ENCODE measurements at regions not wholly inside any gene's neighbourhood (a gene's known extent, or its start where the extent isn't known, plus 50 kb on each side); places are given as distances from the start of the nearest gene placed in this dataset.
"Not testable (repeated sequence)": the region's sequence is repeated elsewhere in the genome, so short reads cannot be mapped to it uniquely, and the experiment has no call there.

DNA sequence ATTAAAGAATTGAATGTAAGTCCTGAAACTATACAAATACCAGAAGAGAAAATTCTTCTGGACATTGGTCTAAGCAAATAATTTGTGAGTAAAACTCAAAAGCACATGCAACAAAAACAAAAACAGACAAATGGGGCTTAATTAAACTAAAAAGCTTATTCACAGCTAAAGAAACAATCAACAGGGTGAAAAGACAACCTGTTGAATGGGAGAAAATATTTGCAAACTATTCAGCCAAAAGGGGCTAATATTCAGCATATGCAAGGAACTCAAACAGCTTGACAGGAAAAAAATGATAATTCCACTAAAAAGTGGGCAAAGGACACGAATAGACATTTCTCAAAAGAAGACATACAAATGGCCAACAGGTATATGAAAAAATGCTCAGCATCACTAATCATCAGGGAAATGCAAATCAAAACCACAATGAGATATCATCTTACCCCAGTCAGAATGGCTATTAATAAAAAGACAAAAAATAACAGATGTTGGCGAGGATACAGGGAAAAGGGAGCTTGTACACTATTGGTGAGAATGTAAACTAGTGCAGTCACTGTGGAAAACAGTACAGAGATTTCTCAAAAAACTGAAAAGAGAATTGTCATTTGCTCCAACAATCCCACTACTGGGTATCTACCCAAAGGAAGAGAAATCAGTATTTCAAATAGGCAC, 177.5 kb upstream of the RTL1 start:
- DNase-seq (ENCODE audit: low read depth) = no peak

DNA sequence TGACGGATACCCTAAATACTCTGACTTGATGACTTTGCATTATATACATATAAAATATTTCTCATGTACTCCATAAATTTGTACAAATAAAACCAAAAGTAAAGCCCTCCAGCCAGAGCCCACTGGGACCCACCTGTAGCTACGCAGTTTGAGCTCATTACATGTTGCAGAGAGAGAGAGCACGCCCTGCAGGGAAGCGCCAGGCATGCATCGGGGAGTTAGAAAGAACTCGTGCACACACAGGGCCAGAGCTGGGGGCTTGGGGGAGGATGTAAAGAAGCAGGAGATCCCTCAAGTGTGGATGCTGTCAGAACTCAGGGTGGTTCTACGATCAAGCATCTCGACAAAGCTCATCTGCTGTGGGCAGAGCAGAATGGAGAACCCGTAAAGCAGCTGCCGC, 178.5 kb upstream of the RTL1 start:
- no peak for DNase-seq (ENCODE audit: low read depth)

- DNase-seq (ENCODE audit: low read depth) = no peak
These were observed 179.2 kb upstream of the RTL1 start for GRCh38 chr14:101082436-101083384.

DNA sequence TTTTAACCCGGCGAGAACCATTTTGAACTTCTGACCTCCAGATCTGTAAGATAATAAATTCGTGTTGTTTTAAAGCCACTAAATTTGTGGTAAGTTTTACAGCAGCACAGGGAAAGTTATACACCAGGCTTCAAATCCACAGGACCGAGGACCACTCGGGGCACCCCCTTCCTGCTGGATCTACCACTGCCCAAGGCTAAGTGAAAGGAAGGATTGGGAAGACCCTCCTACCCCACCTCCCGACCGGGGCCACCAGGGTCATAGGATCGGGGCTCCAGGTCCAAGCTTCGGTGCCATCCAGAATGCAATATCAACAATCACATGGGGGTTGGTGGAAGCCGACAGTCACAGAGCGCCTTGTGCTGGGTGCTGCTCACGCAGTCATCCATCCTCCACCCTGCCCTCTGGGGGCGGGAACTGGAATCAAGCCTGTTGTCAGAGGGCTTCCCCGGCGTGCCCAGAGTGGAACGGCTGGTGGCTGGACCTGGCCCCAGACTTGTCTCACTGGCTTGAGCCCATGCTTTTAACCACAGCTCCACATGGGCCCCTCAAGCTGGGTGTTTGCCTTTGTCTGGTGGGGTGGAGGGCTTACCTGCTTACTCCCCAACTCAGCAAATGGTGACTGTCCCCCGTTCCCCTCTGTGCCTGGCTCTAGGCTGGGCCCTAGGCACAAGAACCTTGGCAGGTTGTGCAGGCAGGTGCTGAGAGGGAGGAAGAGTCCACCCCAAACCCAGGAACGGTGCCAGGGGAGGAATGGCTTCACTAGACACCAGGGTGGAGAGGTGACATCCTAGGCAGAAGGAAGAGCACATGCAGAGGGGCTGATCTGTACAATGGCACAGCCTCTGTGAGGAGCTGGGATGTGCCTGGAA, 180.3 kb upstream of the RTL1 start:
- DNase-seq (ENCODE audit: low read depth) = no peak

DNA sequence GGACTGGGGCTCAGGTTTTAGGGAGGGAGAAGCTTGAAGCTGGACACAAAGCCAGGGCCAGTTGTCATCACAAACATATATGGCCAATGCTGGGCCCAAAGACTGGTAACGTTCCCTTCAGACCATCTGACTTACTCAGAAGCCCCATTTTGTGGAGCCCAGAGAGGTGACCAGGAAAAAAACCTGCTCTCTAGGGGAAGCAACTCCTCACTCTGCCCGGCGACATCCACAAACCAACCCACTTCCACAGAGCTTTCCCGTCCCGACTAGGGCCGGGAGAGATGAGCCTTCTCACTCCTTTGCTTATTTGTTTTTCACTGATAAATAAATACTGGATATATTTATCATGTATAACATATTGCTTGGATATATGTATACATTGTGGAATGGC, 180.9 kb upstream of the RTL1 start:
- DNase-seq (ENCODE audit: low read depth) = no peak

GRCh38 chr14:101086926-101087325, 183.4 kb upstream of the RTL1 start:
- no peak for DNase-seq (ENCODE audit: low read depth)

GRCh38 chr14:101087614-101088394, 184.3 kb upstream of the RTL1 start:
- DNase-seq (ENCODE audit: low read depth) = no peak

DNA sequence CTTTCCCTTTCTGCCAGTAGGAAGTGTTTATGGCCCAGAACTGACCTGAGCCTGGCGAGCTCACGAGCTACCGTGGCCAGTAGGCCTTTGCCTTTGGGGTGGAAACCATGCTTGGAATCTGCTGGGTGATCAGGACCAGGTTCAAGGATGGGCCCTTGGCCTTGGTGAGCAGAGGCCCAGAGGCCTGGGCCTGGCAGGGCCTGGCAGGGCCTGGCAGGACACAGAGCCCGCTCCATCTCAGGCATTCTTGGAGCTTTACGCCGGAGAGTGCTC, 184.8 kb upstream of the RTL1 start:
- DNase-seq (ENCODE audit: low read depth) = no peak

DNA sequence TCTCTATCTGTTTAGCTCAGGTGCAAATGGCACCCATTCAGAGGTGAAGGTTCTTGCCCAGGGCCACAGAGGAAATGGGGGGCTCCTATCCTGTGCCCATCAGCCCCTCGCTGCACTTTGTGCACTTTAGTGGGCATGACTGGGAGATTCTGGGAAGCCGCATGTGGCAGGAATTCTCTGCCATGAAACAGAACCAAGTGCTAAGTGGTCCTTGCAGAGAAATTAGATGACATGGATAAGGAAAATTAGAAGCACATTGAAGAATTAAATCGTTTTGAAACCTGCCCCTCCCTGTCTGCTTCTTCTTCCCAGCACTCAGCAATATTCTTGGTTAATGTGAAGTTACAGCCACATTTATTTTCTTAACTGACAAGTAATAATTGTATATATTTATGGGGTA, 185.2 kb upstream of the RTL1 start:
- no peak for DNase-seq (ENCODE audit: low read depth)

DNA sequence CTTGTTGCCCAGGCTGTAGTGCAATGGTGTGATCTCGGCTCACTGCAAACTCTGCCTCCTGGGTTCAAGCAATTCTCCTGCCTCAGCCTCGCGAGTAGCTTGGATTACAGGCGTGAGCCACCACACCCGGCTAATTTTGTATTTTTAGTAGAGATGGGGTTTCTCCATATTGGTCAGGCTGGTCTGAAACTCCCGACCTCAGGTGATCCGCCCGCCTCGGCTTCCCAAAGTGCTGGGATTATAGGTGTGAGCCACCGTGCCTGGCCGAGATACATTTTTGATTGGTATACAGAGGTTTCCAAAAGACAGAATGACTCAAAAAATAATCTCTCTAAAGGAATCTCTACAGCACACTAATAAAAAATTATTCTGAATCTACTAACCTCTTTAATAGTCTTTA, 187.0 kb upstream of the RTL1 start:
- DNase-seq (ENCODE audit: low read depth) = not testable (repeated sequence)

GRCh38 chr14:101090976-101091375, 187.5 kb upstream of the RTL1 start:
- no peak for DNase-seq (ENCODE audit: low read depth)

- not testable (repeated sequence) for DNase-seq (ENCODE audit: low read depth)
These were observed 191.4 kb upstream of the RTL1 start for GRCh38 chr14:101094916-101095315.

DNA sequence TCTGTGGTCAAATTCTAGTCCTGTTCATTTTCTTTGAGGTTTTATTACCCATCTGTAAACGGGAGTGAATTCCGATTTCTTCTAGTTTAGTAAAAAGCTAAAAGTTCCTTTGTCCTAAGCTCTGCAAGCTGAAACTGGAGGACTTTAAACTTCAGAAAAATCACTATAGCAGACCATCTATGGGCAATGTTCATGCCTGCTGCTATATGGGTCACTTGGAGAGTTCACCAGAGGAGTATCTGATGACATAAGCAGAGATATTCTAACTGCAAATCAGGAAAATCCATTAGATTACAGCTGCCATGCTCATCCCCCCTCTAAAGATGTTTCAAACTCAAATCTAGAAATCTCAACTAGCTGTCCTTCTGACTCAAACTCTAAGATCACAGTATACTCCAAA, 193.0 kb upstream of the RTL1 start:
- DNase-seq (ENCODE audit: low read depth) = no peak

GRCh38 chr14:101097109-101097793, 193.7 kb upstream of the RTL1 start:
- no peak for DNase-seq (ENCODE audit: low read depth)

DNA sequence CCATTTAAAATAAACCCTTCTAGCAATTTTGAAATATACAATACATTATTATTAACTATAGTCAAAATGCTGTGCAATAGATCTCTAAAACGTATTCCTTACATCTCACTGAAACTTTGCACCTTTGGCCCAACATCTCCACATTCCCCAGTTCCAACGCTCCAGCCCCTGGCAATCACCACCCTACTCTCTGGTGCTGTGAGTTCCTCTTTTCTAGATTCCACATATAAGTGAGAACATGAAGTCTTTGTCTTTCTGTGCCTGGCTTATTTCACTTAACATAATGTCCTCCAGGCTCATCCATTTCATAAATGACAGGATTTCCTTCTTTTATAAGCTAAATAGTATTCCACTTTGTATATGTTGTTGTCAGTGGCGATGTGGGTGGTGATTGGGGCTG, 194.7 kb upstream of the RTL1 start:
- no peak for DNase-seq (ENCODE audit: low read depth)

DNA sequence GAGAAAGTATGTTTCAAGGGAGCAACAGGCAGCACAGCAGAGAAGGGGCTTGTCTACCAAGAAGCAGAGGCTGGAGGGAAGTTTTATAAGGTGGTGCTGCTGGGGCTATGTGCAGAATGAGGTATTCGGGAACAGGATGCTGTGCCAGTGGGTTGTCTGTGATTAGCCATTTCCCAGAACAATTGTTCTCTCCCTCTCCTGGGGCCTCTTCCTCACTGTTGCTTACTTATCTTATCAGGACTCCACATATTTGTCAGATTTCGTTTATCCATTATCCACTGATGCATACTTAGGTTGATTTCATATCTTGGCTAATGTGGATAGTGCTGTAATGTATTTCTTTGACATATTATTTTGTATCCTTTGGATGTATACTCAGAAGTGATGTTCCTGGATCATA, 195.1 kb upstream of the RTL1 start:
- DNase-seq (ENCODE audit: low read depth) = no peak

GRCh38 chr14:101101456-101102056, 198.0 kb upstream of the RTL1 start:
- no peak for DNase-seq (ENCODE audit: low read depth)

- no peak for DNase-seq (ENCODE audit: low read depth)
These were observed 199.4 kb upstream of the RTL1 start for GRCh38 chr14:101102875-101103274.

DNA sequence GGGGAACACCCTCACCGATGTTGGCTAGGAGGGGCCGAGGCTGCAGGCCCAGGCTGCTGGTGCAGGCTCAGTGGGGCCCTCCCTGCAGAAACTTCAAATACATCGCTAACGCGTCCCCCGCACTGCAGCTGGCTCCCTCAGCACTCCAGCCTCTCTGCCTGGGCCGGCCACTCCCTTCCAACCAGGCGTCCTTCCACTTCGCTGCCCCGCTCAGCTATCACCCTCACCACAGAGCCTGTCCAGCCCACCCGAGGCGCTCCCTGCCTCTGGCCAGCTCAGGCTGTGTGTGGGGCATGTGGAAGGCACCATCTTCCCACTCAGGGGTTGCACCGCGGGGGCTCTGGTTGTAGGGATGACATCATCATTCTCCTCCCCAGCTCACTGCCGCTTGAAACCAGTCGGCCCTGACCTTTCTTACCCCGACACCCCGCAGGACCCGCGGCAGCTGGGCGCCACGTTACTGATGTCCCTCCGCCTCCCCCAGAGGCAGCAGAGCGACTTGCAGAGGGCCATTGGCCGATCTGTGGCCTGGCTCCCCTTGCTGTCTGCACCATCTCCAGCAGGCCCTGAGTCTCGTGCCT, 199.9 kb upstream of the RTL1 start:
- no peak for DNase-seq (ENCODE audit: low read depth)

GRCh38 chr14:101104485-101104884, 201.0 kb upstream of the RTL1 start:
- DNase-seq (ENCODE audit: low read depth) = no peak

- DNase-seq (ENCODE audit: low read depth) = no peak
These were observed 201.5 kb upstream of the RTL1 start for GRCh38 chr14:101105045-101105444.

Measured in stimulated activated CD8-positive, alpha-beta memory T cell treated with anti-CD3 and anti-CD28 coated beads, Interleukin-12 subunit alpha, Interleukin-12 subunit beta, amount 100 ng/mL, for 4 hours (primary cell).